Liver (tissue), 8 donors: ENCODE measurements at regions not wholly inside any gene's neighbourhood (a gene's known extent, or its start where the extent isn't known, plus 50 kb on each side); places are given as distances from the start of the nearest gene placed in this dataset.

Source experiments
- DNase-seq: peaks from one replicate; pipeline ENCODE4 v3.0.0-alpha.2; 2017; ENCODE audit warnings: low spot score
- H3K27ac ChIP-seq, 2 donors: one replicate each; pipeline ENCODE4 v1.7.0; 2013; ENCODE audit warnings: inconsistent platforms in 2 of 2, low read length in 2 of 2, control low read depth in 1 of 2, low read depth in 1 of 2, mild to moderate bottlenecking in 1 of 2
- H3K27me3 ChIP-seq, 4 donors: one replicate each; pipeline versions ENCODE4 v1.6.1 to v1.7.0; 2013; ENCODE audit warnings: low read length in 3 of 4, inconsistent platforms in 1 of 4, mild to moderate bottlenecking in 1 of 4, moderate library complexity in 1 of 4; ENCODE audit not compliant: control insufficient read depth in 4 of 4, insufficient read depth in 4 of 4
- H3K36me3 ChIP-seq, 4 donors: one replicate each; pipeline versions ENCODE4 v1.6.1 to v1.7.0; 2013; ENCODE audit warnings: low read length in 3 of 4, mild to moderate bottlenecking in 3 of 4, low read depth in 1 of 4, moderate library complexity in 1 of 4; ENCODE audit not compliant: control insufficient read depth in 4 of 4, insufficient read depth in 3 of 4
- H3K4me1 ChIP-seq, 4 donors: one replicate each; pipeline versions ENCODE4 v1.6.1 to v1.7.0; 2013; ENCODE audit warnings: low read length in 3 of 4, mild to moderate bottlenecking in 3 of 4, moderate library complexity in 1 of 4; ENCODE audit not compliant: control insufficient read depth in 4 of 4, insufficient read depth in 4 of 4
- H3K4me3 ChIP-seq, 3 donors: one replicate each; pipeline versions ENCODE4 v1.6.1 to v1.7.0; 2013; ENCODE audit warnings: low read length in 3 of 3, control low read depth in 1 of 3, low read depth in 1 of 3, mild to moderate bottlenecking in 1 of 3
- H3K9ac ChIP-seq, 2 donors: one replicate each; pipeline ENCODE4 v1.7.0; 2013; ENCODE audit warnings: low read length in 2 of 2, mild to moderate bottlenecking in 2 of 2, moderate library complexity in 2 of 2, control low read depth in 1 of 2, low read depth in 1 of 2
- H3K9me3 ChIP-seq, 4 donors: one replicate each; pipeline versions ENCODE4 v1.6.1 to v1.7.0; 2013; ENCODE audit warnings: low read length in 3 of 4; ENCODE audit not compliant: control insufficient read depth in 4 of 4
- EGR1 ChIP-seq, 2 donors: IDR thresholded peaks; 2 replicates each; pipeline ENCODE4 v1.6.1; 2016 to 2018; ENCODE audit warnings: antibody characterized with exemption in 2 of 2, low read depth in 2 of 2
- FOXA1 ChIP-seq: IDR thresholded peaks from 2 replicates; pipeline ENCODE4 v1.6.1; 2016; ENCODE audit warnings: antibody characterized with exemption
- FOXA2 ChIP-seq: IDR thresholded peaks from 2 replicates; pipeline ENCODE4 v1.6.1; 2016; ENCODE audit warnings: antibody characterized with exemption
- GABPA ChIP-seq, 2 donors: IDR thresholded peaks in 1 of 2; conservative IDR thresholded peaks in 1 of 2; 2 replicates each; pipeline ENCODE4 v1.6.1; 2016; ENCODE audit warnings: antibody characterized with exemption in 2 of 2, mild to moderate bottlenecking in 1 of 2, moderate library complexity in 1 of 2
- HNF4A ChIP-seq, 2 donors: conservative IDR thresholded peaks; 2 replicates each; pipeline ENCODE4 v1.6.1; 2016; ENCODE audit warnings: antibody characterized with exemption in 2 of 2, mild to moderate bottlenecking in 2 of 2
- HNF4G ChIP-seq: IDR thresholded peaks from 2 replicates; pipeline ENCODE4 v1.6.1; 2016; ENCODE audit warnings: antibody characterized with exemption
- JUND ChIP-seq, 2 donors: IDR thresholded peaks; 2 replicates each; pipeline ENCODE4 v1.6.1; 2016; ENCODE audit warnings: antibody characterized with exemption in 2 of 2
- NR2F2 ChIP-seq: IDR thresholded peaks from 2 replicates; pipeline ENCODE4 v1.6.1; 2016; ENCODE audit warnings: antibody characterized with exemption
- RAD21 ChIP-seq, 2 donors: IDR thresholded peaks; 2 replicates each; pipeline ENCODE4 v1.6.1; 2016; ENCODE audit warnings: antibody characterized with exemption in 2 of 2, mild to moderate bottlenecking in 2 of 2
- RXRA ChIP-seq, 2 donors: IDR thresholded peaks; 2 replicates each; pipeline ENCODE4 v1.6.1; 2017 to 2018; ENCODE audit warnings: antibody characterized with exemption in 2 of 2, mild to moderate bottlenecking in 1 of 2
- SP1 ChIP-seq: IDR thresholded peaks from 2 replicates; pipeline ENCODE4 v1.6.1; 2018; ENCODE audit warnings: antibody characterized with exemption, mild to moderate bottlenecking
- TAF1 ChIP-seq: conservative IDR thresholded peaks from 2 replicates; pipeline ENCODE4 v1.6.1; 2016; ENCODE audit warnings: antibody characterized with exemption, mild to moderate bottlenecking
- YY1 ChIP-seq: IDR thresholded peaks from 2 replicates; pipeline ENCODE4 v1.6.1; 2016; ENCODE audit warnings: antibody characterized with exemption, mild to moderate bottlenecking
- WGBS: extraction: QIAGEN DNeasy Blood & Tissue Kit; methylation state at CpG from one replicate; pipeline ENCODE4 v1.1.7; 2013; 5-methylcytosine and 5-hydroxymethylcytosine counted together
- TF ChIP-seq, protein P1 (sequence below): IDR thresholded peaks from 2 replicates; pipeline ENCODE4 v1.6.1; 2016; ENCODE audit warnings: antibody characterized with exemption
- TF ChIP-seq, protein P2 (sequence below): IDR thresholded peaks from 2 replicates; pipeline ENCODE4 v1.6.1; 2016; ENCODE audit warnings: antibody characterized with exemption
- TF ChIP-seq, protein P3 (sequence below): fragments of 150-350 bp; IDR thresholded peaks from 2 replicates; pipeline ENCODE4 v1.5.1; 2017; ENCODE audit warnings: improper control_type of control experiment, low read depth, low read length; ENCODE audit not compliant: missing input control
- TF ChIP-seq, protein P4 (sequence below): IDR thresholded peaks from 2 replicates; pipeline ENCODE4 v1.6.1; 2016; ENCODE audit warnings: antibody characterized with exemption
- donor health status: healthy.
- donor health status: healthy.
- donor health status: healthy.
- donor health status: healthy.
- donor health status: healthy.

DNA sequence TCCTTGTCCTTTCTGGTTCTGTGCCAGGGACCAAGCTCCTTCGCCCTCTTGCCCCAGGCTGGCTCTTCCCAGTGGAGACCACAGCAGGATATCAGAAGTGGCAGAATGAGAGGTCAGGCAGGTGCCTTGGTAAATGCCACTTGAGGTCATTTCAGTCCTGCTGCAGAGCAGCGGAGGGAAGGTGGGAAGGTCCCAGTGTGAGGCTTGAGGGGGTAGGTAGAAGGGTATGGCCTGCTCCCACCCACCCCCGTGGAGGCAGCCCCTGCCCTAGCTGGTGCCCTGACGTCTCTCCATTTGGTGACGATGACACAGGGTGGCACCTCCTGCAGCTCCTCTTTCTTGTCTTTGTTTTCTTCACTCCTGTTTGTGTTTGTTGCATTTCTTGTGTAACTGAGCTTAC, 538.8 kb downstream of the TCERG1L start:
- 64% methylated on average over 5 of the region's 5 CpGs for WGBS
- TF ChIP-seq YY1 (no peak), NR2F2 (no peak), FOXA2 (no peak), JUND (IDR thresholded peaks at IDR 0.05) (no peak), HNF4G (no peak), GABPA (IDR thresholded peaks at IDR 0.05 in 1 of 2, conservative IDR thresholded peaks at IDR 0.05 in 1 of 2) (no peak), EGR1 (IDR thresholded peaks at IDR 0.05; ENCODE audit: low read depth in 2 of 2) (no peak), FOXA1 (no peak), SP1 (no peak), RAD21 (IDR thresholded peaks at IDR 0.05) (no peak), RXRA (IDR thresholded peaks at IDR 0.05) (no peak)
- TF ChIP-seq, protein P1, sequence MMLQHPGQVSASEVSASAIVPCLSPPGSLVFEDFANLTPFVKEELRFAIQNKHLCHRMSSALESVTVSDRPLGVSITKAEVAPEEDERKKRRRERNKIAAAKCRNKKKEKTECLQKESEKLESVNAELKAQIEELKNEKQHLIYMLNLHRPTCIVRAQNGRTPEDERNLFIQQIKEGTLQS, result no peak
- TF ChIP-seq, protein P2, sequence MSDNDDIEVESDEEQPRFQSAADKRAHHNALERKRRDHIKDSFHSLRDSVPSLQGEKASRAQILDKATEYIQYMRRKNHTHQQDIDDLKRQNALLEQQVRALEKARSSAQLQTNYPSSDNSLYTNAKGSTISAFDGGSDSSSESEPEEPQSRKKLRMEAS, result no peak
- TF ChIP-seq, protein P3, sequence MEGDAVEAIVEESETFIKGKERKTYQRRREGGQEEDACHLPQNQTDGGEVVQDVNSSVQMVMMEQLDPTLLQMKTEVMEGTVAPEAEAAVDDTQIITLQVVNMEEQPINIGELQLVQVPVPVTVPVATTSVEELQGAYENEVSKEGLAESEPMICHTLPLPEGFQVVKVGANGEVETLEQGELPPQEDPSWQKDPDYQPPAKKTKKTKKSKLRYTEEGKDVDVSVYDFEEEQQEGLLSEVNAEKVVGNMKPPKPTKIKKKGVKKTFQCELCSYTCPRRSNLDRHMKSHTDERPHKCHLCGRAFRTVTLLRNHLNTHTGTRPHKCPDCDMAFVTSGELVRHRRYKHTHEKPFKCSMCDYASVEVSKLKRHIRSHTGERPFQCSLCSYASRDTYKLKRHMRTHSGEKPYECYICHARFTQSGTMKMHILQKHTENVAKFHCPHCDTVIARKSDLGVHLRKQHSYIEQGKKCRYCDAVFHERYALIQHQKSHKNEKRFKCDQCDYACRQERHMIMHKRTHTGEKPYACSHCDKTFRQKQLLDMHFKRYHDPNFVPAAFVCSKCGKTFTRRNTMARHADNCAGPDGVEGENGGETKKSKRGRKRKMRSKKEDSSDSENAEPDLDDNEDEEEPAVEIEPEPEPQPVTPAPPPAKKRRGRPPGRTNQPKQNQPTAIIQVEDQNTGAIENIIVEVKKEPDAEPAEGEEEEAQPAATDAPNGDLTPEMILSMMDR, result no peak
- no peak overlapping the region for H3K4me3 ChIP-seq
- H3K9me3 ChIP-seq, result peaks cover 2 to 6% (median 4%) of the 10 kb centered on the region in 4 donors
- DNase-seq, result no peak
- H3K4me1 ChIP-seq, result no peaks in the 10 kb centered on the region
- peaks cover 0 to 11% (median 3%) of the 10 kb centered on the region in 4 donors for H3K27me3 ChIP-seq
- no peak overlapping the region for H3K9ac ChIP-seq
- no peak overlapping the region for H3K27ac ChIP-seq
- H3K36me3 ChIP-seq, result no peaks in the 10 kb centered on the region

DNA sequence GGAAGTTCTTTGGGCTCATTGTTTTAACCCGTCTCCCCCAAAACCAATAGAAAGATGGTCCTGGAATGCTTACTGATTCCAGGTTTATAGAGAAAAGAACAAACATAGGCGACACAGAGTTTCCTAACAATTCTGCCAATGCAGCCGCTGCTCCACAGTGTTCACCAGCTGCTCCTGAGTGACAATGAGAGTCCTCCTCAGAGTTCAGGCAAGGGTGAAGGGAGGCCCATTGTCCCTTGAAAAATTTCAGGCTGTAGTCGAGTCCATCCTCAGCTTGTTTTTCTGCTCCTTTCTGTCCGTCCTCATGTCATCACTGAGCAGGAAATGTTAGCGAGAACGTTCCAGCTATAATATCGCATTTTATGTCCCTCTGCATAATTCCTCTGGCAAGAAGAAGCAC, 537.6 kb downstream of the TCERG1L start:
- DNase-seq, result no peak

More for the DNA sequence above, 537.6 kb downstream of the TCERG1L start:
- TF ChIP-seq, protein P4, sequence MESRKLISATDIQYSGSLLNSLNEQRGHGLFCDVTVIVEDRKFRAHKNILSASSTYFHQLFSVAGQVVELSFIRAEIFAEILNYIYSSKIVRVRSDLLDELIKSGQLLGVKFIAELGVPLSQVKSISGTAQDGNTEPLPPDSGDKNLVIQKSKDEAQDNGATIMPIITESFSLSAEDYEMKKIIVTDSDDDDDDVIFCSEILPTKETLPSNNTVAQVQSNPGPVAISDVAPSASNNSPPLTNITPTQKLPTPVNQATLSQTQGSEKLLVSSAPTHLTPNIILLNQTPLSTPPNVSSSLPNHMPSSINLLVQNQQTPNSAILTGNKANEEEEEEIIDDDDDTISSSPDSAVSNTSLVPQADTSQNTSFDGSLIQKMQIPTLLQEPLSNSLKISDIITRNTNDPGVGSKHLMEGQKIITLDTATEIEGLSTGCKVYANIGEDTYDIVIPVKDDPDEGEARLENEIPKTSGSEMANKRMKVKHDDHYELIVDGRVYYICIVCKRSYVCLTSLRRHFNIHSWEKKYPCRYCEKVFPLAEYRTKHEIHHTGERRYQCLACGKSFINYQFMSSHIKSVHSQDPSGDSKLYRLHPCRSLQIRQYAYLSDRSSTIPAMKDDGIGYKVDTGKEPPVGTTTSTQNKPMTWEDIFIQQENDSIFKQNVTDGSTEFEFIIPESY, result no peak
- TF ChIP-seq RAD21 (IDR thresholded peaks at IDR 0.05) (no peak), GABPA (IDR thresholded peaks at IDR 0.05 in 1 of 2, conservative IDR thresholded peaks at IDR 0.05 in 1 of 2) (no peak), EGR1 (IDR thresholded peaks at IDR 0.05; ENCODE audit: low read depth in 2 of 2) (no peak), YY1 (no peak), HNF4A (conservative IDR thresholded peaks at IDR 0.05) (no peak), FOXA2 (no peak), TAF1 (no peak), JUND (IDR thresholded peaks at IDR 0.05) (no peak), HNF4G (no peak), RXRA (IDR thresholded peaks at IDR 0.05) (no peak), NR2F2 (no peak), FOXA1 (no peak)
- TF ChIP-seq, protein P1, result no peak
- TF ChIP-seq, protein P3, result no peak
- H3K9ac ChIP-seq, result no peak overlapping the region
- peaks cover 0 to 11% (median 3%) of the 10 kb centered on the region in 4 donors for H3K27me3 ChIP-seq
- no peak overlapping the region for H3K27ac ChIP-seq
- peaks cover 0 to 3% (median 1%) of the 10 kb centered on the region in 4 donors for H3K9me3 ChIP-seq
- WGBS, result 61% methylated on average over 8 of the region's 8 CpGs
- no peaks in the 10 kb centered on the region for H3K4me1 ChIP-seq
- H3K4me3 ChIP-seq, result no peak overlapping the region
- no peaks in the 10 kb centered on the region for H3K36me3 ChIP-seq
